Activated naive CD8-positive, alpha-beta T cell treated with anti-CD3 and anti-CD28 coated beads, Interleukin-2, amount 50 U/mL, for 24 hours (primary cell): ENCODE measurements at regions not wholly inside any gene's neighbourhood (a gene's known extent, or its start where the extent isn't known, plus 50 kb on each side); places are given as distances from the start of the nearest gene placed in this dataset.

Experiments used
- ATAC-seq: fragments of 150-1000 bp; cut with Tn5 transposase; one replicate; pipeline ENCODE4 v1.10.0; 2021
- DNase-seq: peaks from one replicate; pipeline ENCODE4 v3.0.0; 2021
- H3K27ac Mint-ChIP-seq: one replicate; pipeline ENCODE4 v1.8.0; 2021; ENCODE audit warnings: mild to moderate bottlenecking, mixed read lengths
- H3K27me3 Mint-ChIP-seq: one replicate; pipeline ENCODE4 v1.8.0; 2021; ENCODE audit warnings: mixed read lengths
- H3K36me3 Mint-ChIP-seq: one replicate; pipeline ENCODE4 v1.8.0; 2021; ENCODE audit warnings: low read depth, mixed read lengths
- H3K4me1 Mint-ChIP-seq: one replicate; pipeline ENCODE4 v1.8.0; 2021; ENCODE audit warnings: mixed read lengths
- H3K4me3 Mint-ChIP-seq: one replicate; pipeline ENCODE4 v1.8.0; 2021; ENCODE audit warnings: mild to moderate bottlenecking, moderate library complexity, mixed read lengths
- H3K9me3 Mint-ChIP-seq: one replicate; pipeline ENCODE4 v1.8.0; 2021; ENCODE audit warnings: mixed read lengths

DNA sequence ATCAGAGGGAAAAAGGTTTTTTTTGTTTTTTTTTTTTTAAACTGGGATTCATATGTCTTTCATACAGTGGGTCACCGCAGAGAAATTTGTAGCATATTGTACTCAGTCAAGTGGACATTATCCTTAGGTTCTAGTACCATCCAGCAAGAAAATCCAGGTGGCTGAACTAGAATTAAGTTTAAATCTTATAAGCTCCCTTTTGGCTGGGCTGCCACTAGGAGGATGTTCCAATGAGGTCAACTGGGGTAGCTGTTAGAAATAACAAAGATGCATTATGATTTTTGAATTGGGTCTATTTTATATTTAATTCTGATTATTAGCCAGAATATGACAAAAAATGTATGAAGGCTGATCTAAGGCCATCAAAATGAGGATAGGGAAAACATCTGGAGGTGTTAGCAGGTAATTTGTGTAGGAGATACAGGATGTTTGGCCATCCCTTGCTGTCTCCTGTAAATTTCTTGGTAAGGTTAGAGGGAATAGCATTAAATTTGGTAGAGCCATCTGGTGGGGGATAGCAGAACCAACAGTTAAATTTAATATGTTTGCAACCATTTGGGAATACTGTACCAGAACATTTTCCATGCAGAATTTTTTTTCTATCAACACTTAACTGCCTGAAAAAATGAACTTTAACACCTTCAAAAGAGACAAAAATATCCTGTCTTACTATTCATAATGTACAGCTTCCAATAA, 568.5 kb upstream of the B3GALT2 start:
- H3K4me1 Mint-ChIP-seq: no peaks in the 10 kb centered on the region
- no peak overlapping the region for H3K4me3 Mint-ChIP-seq
- peaks cover 3% of the 10 kb centered on the region for H3K9me3 Mint-ChIP-seq
- H3K27me3 Mint-ChIP-seq: no peaks in the 10 kb centered on the region
- DNase-seq (no peak), ATAC-seq (no peak)
- H3K36me3 Mint-ChIP-seq: no peaks in the 10 kb centered on the region
- H3K27ac Mint-ChIP-seq: no peak overlapping the region

DNA sequence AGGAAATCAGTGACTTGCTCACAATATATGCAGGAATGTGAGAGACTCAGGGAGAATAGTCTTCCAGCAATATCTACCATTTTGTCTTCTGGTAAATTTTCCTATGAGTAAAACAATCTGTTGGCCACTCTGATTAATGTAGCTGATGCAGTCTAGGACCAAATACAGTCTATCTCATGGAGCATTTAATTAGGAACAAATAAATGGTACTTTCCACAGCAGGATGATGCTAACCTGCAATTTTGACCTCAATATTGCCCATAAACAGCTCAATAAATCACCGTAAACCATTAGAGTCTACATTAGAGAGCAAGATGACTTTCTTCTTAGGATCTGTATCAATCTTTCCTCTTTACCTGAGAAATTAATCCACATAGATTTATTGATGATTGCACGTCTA, 567.7 kb upstream of the B3GALT2 start:
- Mint-ChIP-seq H3K36me3 (no peaks in the 10 kb centered on the region), H3K4me3 (no peak overlapping the region), H3K27ac (no peak overlapping the region), H3K9me3 (peaks cover 3% of the 10 kb centered on the region), H3K27me3 (no peaks in the 10 kb centered on the region), H3K4me1 (no peaks in the 10 kb centered on the region)
- no peak for ATAC-seq
- DNase-seq: no peak

DNA sequence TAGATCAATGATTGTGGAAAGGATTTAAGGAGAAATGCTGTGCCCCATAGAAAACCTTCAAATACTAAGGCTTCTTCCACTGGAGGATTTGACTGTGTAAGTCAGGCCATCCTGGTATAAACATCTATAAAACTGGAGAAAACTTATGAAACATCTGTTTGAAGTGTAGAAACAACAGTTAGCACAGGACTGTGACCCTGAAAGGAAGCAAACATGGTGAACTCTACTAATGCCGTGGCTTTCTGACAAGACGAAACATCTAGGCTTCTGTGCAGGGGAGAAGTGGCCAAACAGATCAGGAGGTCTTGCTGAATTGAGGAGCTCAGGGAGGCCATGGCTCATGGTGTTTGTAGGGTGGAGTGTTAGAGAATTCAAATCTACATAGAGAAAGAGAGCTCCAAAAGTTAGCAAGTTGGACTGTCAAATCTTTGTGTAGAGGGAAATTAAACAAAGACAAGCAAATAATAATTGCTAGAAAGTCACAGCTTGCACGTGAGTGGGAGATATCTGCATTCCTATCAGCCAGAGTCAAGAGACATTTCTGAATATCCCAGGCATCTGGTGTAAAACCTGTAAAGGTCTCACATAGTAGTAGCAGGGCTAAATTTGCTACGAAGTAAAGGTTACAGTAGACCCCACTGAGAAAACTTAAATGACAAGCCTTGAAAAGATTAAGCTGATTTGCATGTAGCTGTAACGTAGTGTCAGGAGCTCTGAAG, 566.8 kb upstream of the B3GALT2 start:
- Mint-ChIP-seq H3K4me1 (no peaks in the 10 kb centered on the region), H3K9me3 (peaks cover 3% of the 10 kb centered on the region), H3K36me3 (no peaks in the 10 kb centered on the region), H3K27me3 (no peaks in the 10 kb centered on the region), H3K27ac (no peak overlapping the region), H3K4me3 (no peak overlapping the region)
- DNase-seq: no peak
- ATAC-seq: no peak

DNA sequence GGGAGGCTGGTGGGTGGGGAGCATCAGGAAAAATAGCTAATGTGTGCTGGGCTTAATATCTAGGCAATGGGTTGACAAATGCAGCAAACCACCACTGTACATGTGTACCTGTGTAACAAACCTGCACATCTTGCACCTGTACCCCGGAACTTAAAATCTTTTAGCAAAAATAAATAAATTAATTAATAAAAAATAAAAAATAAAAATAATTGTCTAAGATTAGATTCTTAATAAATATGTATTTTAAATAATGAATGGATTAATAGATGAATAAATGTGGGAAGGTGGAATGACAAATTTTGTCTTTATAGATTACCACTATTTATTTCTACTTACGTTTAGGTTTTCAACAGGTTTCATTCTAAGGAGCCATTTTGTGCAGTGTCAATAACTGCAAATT, 563.5 kb upstream of the B3GALT2 start:
- DNase-seq: no peak
- Mint-ChIP-seq H3K36me3 (no peaks in the 10 kb centered on the region), H3K4me1 (no peaks in the 10 kb centered on the region)

DNA sequence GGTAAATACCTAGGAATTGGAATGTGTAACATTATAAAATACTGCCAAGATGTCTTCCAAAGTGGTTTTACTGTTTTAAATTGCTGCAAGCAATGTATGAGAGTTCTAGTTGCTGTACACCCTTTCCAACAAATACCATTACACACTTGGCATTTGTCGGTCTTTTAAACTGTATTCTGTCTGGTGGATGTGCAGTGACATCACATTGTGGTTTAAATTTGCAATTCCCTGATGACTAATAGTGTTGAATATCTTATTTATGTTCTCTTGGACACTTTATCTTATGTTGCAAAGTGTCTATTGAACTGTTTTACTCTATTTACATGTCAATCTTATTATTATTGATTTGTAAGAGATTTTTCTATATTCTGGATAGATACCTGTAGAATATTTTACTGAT, 561.2 kb upstream of the B3GALT2 start:
- ATAC-seq: no peak
- Mint-ChIP-seq H3K4me1 (no peaks in the 10 kb centered on the region), H3K9me3 (no peaks in the 10 kb centered on the region), H3K27me3 (no peaks in the 10 kb centered on the region), H3K27ac (no peak overlapping the region), H3K4me3 (no peak overlapping the region), H3K36me3 (no peaks in the 10 kb centered on the region)
- DNase-seq: no peak

More for the DNA sequence above, 563.5 kb upstream of the B3GALT2 start:
- no peaks in the 10 kb centered on the region for H3K27me3 Mint-ChIP-seq
- ATAC-seq: no peak
- no peak overlapping the region for H3K4me3 Mint-ChIP-seq
- H3K9me3 Mint-ChIP-seq: no peaks in the 10 kb centered on the region
- no peak overlapping the region for H3K27ac Mint-ChIP-seq

DNA sequence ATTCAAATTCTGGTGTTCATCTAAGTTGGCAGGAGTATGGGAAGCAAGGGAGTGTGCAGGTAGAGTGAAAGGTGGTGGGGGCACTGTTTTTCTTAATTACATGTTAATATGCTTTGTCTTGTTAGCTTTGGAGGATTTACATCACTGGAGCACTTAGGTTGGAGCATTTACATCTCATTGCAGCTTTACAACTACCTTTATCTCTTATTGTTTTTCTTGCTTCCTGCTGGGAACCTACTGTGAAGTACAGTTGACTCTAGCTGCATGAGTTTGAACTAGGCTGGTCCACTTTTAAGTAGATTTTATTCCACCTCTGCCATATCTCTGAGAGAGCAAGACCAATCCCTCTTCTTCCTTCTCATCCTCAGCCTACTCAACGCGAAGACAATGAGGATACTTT, 554.8 kb upstream of the B3GALT2 start:
- DNase-seq: no peak
- Mint-ChIP-seq H3K9me3 (no peaks in the 10 kb centered on the region), H3K36me3 (no peaks in the 10 kb centered on the region), H3K27ac (no peak overlapping the region), H3K4me1 (peaks cover 2% of the 10 kb centered on the region), H3K4me3 (no peak overlapping the region), H3K27me3 (no peaks in the 10 kb centered on the region)
- ATAC-seq: no peak

DNA sequence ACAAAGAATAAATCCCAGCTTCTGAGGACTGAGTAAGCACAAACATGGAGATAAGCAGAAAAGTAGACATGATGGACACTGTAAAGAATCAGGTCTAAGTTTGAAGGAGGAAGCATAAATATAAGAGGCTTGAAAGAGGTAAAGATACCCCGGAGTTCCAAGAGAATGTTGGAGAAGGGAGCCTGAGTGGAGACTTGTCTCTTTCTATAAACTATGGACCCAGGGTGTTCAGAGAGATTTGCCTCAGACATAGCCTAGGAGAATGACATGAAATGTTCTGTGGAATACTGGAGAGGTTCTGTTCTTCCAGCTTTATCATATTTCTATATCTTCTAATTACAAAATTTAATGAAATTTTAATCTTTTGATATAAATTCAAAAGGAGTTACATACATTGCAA, 554.3 kb upstream of the B3GALT2 start:
- DNase-seq (no peak), ATAC-seq (no peak)
- Mint-ChIP-seq H3K27ac (no peak overlapping the region), H3K27me3 (no peaks in the 10 kb centered on the region), H3K9me3 (no peaks in the 10 kb centered on the region), H3K36me3 (no peaks in the 10 kb centered on the region), H3K4me3 (no peak overlapping the region), H3K4me1 (peaks cover 2% of the 10 kb centered on the region)

DNA sequence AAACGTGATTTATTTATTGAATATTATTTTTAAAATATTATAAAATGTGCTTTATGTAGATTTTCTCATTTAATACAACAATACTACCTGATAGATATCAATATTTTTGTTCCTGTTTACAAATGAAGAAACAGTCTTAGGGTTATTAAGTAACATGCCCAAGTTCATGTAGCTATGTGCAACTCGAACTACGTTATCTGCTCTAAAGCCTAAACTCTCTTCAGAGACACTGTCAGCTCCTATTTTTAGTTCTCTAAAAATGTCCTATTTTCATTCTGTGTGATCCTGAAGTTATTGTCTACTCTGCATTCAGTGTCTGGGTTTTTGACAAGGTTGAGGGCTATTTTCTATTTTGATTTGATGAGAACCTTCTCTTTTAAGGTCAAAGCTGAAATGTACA, 550.1 kb upstream of the B3GALT2 start:
- DNase-seq: no peak
- H3K4me1 Mint-ChIP-seq: peaks cover 2% of the 10 kb centered on the region
- no peak overlapping the region for H3K27ac Mint-ChIP-seq
- no peaks in the 10 kb centered on the region for H3K9me3 Mint-ChIP-seq
- no peaks in the 10 kb centered on the region for H3K27me3 Mint-ChIP-seq
- no peaks in the 10 kb centered on the region for H3K36me3 Mint-ChIP-seq
- no peak overlapping the region for H3K4me3 Mint-ChIP-seq
- no peak for ATAC-seq

DNA sequence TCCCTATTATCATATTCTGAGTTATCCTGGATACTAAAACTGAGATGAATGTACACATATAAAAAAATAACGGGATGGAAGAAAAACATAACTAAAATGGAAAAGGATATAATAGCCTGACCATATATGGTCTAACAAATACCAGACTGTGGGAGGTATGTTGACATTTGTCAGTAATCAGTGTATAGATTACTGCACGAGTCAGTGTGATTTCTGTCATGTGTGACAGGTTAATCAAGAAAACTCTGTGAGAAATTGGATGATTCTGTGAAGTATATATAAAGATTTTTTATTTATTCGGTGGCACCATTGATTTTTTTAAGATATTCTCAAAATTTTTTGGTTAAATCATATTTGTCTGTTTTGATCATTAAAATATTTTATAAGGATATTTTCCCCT, 547.3 kb upstream of the B3GALT2 start:
- Mint-ChIP-seq H3K27me3 (no peaks in the 10 kb centered on the region), H3K4me3 (no peak overlapping the region), H3K27ac (no peak overlapping the region), H3K36me3 (no peaks in the 10 kb centered on the region), H3K4me1 (peaks cover 2% of the 10 kb centered on the region), H3K9me3 (no peaks in the 10 kb centered on the region)
- no peak for DNase-seq
- ATAC-seq: no peak

DNA sequence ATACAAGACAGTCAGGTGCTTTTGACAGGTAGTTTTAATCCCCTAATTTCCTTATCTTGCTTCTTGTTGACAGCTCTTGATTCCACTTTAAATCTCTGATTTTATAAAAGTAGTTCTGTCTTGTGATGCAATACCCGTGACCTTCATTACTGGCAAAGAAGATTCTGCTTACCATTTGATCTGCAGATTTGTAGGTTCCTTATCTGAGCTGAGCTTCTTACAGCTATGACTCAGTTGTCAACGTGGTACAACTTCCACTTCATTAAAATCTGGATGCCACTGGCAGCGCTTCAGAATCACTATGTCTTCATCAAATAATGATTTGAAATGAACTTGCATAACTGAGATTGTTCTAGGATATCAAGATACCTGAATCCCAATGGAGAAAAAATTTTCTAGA, 543.6 kb upstream of the B3GALT2 start:
- no peak overlapping the region for H3K4me3 Mint-ChIP-seq
- no peak overlapping the region for H3K27ac Mint-ChIP-seq
- H3K9me3 Mint-ChIP-seq: no peaks in the 10 kb centered on the region
- H3K4me1 Mint-ChIP-seq: no peaks in the 10 kb centered on the region
- no peak for ATAC-seq
- H3K36me3 Mint-ChIP-seq: no peaks in the 10 kb centered on the region
- no peak for DNase-seq
- H3K27me3 Mint-ChIP-seq: no peaks in the 10 kb centered on the region

DNA sequence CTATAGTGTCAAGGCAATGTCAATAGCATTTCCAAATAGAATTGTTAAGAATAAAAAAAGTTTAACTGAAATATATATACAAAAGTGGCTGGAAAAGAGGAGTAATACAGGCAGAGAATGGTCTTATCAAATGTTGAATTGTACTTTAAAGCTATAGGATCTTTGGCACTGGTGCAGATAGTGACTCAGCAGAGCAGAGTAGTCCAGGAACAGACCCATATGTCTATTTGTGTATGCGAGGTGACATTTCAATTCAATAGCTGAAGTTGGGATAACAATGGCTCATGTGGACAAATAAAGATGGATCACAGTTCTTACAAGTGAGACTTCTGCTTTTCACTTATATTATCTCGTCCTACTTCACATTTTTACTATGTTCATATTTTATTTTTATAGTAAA, 543.0 kb upstream of the B3GALT2 start:
- no peak for ATAC-seq
- Mint-ChIP-seq H3K9me3 (no peaks in the 10 kb centered on the region), H3K27me3 (no peaks in the 10 kb centered on the region), H3K27ac (no peak overlapping the region), H3K4me1 (no peaks in the 10 kb centered on the region), H3K36me3 (no peaks in the 10 kb centered on the region), H3K4me3 (no peak overlapping the region)
- no peak for DNase-seq

DNA sequence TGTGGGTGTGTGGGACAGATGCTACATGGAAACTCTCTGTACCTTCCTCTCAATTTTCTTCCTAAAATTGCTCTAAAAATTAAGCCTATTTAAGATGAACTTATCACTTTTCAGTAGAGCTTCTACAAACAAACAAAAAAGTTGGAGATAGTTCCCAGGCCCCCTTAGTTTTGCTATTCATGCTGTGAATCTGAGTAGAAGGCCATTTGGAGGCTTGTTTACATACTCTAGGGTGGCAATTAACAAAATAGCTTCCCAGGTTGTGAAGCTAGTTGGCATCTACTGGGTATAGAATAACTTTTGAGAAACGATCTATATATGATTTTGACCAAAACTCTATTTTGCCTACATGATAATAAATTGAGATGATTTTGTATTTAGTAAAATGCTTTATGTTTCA, 541.4 kb upstream of the B3GALT2 start:
- Mint-ChIP-seq H3K27ac (no peak overlapping the region), H3K27me3 (no peaks in the 10 kb centered on the region), H3K4me3 (no peak overlapping the region), H3K36me3 (no peaks in the 10 kb centered on the region), H3K4me1 (no peaks in the 10 kb centered on the region), H3K9me3 (no peaks in the 10 kb centered on the region)
- DNase-seq: no peak
- no peak for ATAC-seq

DNA sequence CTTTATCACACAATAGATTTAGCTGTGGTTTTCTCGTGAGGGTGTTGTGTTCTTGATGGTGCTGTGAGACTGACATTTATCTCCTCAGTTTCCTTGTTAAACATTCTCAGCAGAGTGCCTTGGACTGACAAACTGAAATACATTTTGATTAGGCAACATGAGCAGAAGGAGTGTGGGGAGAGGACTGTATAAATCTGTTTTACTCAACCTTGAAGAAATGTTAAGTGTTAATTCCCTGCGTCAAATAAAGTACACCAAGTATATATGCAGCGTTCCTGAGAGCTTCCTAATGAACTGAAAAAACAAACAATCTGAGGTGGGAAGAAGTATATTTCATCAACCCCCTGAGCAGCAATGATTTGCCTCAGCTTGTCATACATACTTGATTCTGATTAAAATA, 540.3 kb upstream of the B3GALT2 start:
- Mint-ChIP-seq H3K27ac (no peak overlapping the region), H3K36me3 (no peaks in the 10 kb centered on the region), H3K27me3 (no peaks in the 10 kb centered on the region), H3K4me1 (no peaks in the 10 kb centered on the region), H3K9me3 (no peaks in the 10 kb centered on the region), H3K4me3 (no peak overlapping the region)
- DNase-seq (no peak), ATAC-seq (no peak)

DNA sequence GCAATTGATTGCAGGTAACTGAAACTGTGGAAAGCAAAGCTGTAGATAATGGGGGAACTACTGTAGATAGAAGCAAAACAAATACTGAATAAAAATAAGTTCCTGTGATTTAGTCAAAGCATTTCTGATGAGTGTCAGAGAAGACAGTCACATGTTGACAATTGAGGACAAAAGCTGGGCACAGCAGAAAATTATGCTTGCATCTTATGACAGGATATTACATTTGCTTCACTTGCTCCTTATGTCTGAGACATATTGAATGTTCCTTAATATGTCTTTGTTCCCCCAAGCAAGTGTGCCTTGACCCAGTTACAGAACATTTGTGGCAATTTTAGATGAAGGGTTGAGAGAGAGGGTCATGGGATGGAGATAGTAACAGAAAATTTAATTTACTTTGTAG, 526.0 kb upstream of the B3GALT2 start:
- H3K4me1 Mint-ChIP-seq: peaks cover 6% of the 10 kb centered on the region
- no peak for DNase-seq
- H3K27me3 Mint-ChIP-seq: no peaks in the 10 kb centered on the region
- peaks cover 7% of the 10 kb centered on the region for H3K9me3 Mint-ChIP-seq
- no peak overlapping the region for H3K4me3 Mint-ChIP-seq
- no peak overlapping the region for H3K27ac Mint-ChIP-seq
- H3K36me3 Mint-ChIP-seq: no peaks in the 10 kb centered on the region
- no peak for ATAC-seq

DNA sequence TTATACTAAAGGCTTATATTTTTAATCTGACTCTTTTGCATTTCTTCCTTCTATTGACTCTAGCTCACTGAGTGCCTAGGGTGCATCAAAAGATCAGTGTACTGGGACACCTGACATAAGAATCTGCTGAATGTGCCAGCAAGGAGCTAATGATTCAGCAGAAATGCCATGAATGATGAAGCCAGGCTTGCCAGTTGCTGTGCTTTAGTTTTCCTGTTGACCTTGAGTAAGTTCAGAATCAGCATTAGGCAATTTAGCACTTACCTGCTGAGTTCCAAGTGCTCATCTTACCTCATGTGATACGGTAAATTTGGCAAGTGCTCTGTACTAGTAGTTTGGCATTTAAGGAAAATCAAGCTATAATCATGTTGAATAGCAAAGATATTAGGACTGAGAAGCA, 523.2 kb upstream of the B3GALT2 start:
- no peak overlapping the region for H3K4me3 Mint-ChIP-seq
- H3K27me3 Mint-ChIP-seq: no peaks in the 10 kb centered on the region
- no peak overlapping the region for H3K27ac Mint-ChIP-seq
- ATAC-seq (no peak), DNase-seq (no peak)
- peaks cover 5% of the 10 kb centered on the region for H3K9me3 Mint-ChIP-seq
- peaks cover 8% of the 10 kb centered on the region for H3K4me1 Mint-ChIP-seq
- H3K36me3 Mint-ChIP-seq: no peaks in the 10 kb centered on the region
